PC-3 (cell line): ENCODE measurements at regions not wholly inside any gene's neighbourhood (a gene's known extent, or its start where the extent isn't known, plus 50 kb on each side); places are given as distances from the start of the nearest gene placed in this dataset.

Experiments
- ATAC-seq: fragments of 200-7000 bp; cut with Tn5 transposase; 2 replicates; pipeline ENCODE4 v1.9.1; 2020; ENCODE audit warnings: mild to moderate bottlenecking, moderate library complexity
- BruUV-seq: library from RNA; stranded (reverse); fragments of 400-500 nt; replicated peaks from 2 replicates; lab custom pipeline; 2021; lab: Mats Ljungman, UMichigan
- CTCF ChIA-PET: fragments of 300-600 bp; sonication (Branson Sonifier 250); formaldehyde crosslinking; loops from one replicate; lab custom pipeline; 2022; ENCODE audit warnings: antibody characterized with exemption; lab: Charles Lee
- POLR2A ChIA-PET: fragments of 300-600 bp; sonication (Branson Sonifier 250); formaldehyde crosslinking; loops from one replicate; lab custom pipeline; 2022; ENCODE audit warnings: antibody characterized with exemption; ENCODE audit not compliant: unreplicated experiment; lab: Charles Lee
- DNase-seq: peaks from one replicate; pipeline ENCODE4 v3.0.0-alpha.2; 2015
- H2AFZ ChIP-seq: fragments of 300-600 bp; sonication (generic); 2 replicates; pipeline ENCODE4 v1.6.0; 2016; ENCODE audit warnings: antibody characterized with exemption, low read length
- H3F3A ChIP-seq: fragments of 300-600 bp; sonication (generic); one replicate; pipeline ENCODE4 v1.6.0; 2017; ENCODE audit warnings: antibody characterized with exemption, low read length, control low read depth, mild to moderate bottlenecking; ENCODE audit not compliant: unreplicated experiment
- H3K27ac ChIP-seq: fragments of 300-600 bp; sonication (generic); 2 replicates; pipeline ENCODE4 v1.5.1; 2016; ENCODE audit warnings: mild to moderate bottlenecking, low read length
- H3K27me3 ChIP-seq: fragments of 300-600 bp; sonication (generic); 2 replicates; pipeline ENCODE4 v1.6.1; 2016; ENCODE audit warnings: low read length, mixed read lengths
- H3K36me3 ChIP-seq: fragments of 300-600 bp; sonication (generic); 2 replicates; pipeline ENCODE4 v1.6.1; 2016; ENCODE audit warnings: low read depth, mixed run types, low read length, mixed read lengths
- H3K4me1 ChIP-seq: fragments of 300-600 bp; sonication (generic); 2 replicates; pipeline ENCODE4 v1.5.1; 2016; ENCODE audit warnings: low read length; ENCODE audit not compliant: insufficient read depth
- H3K4me2 ChIP-seq: fragments of 300-600 bp; sonication (generic); 2 replicates; pipeline ENCODE4 v1.6.0; 2016; ENCODE audit warnings: low read length
- H3K4me3 ChIP-seq: fragments of 300-600 bp; sonication (generic); 2 replicates; pipeline ENCODE4 v1.5.1; 2016; ENCODE audit warnings: mild to moderate bottlenecking, low read length, mixed read lengths
- H3K79me2 ChIP-seq: fragments of 300-600 bp; sonication (generic); 2 replicates; pipeline ENCODE4 v1.6.1; 2017; ENCODE audit warnings: low read length, mixed read lengths
- H3K9ac ChIP-seq: fragments of 300-600 bp; sonication (generic); 2 replicates; pipeline ENCODE4 v1.6.0; 2016; ENCODE audit warnings: mild to moderate bottlenecking, low read length
- H3K9me2 ChIP-seq: fragments of 300-600 bp; sonication (generic); replicated peaks from 2 replicates; pipeline ENCODE4 v1.6.1; 2016; ENCODE audit warnings: mixed run types, low read length, mixed read lengths
- H3K9me3 ChIP-seq: fragments of 300-600 bp; sonication (generic); 2 replicates; pipeline ENCODE4 v1.6.1; 2016; ENCODE audit warnings: low read length, mixed read lengths
- H4K20me1 ChIP-seq: fragments of 300-600 bp; sonication (generic); 2 replicates; pipeline ENCODE4 v1.6.1; 2016; ENCODE audit warnings: low read length, mixed read lengths
- CTCF ChIP-seq: fragments of 300-600 bp; sonication (generic); conservative IDR thresholded peaks from 2 replicates; pipeline ENCODE4 v1.5.1; 2017; ENCODE audit warnings: antibody characterized with exemption, low read depth, mild to moderate bottlenecking, low read length
- EZH2 ChIP-seq: fragments of 300-600 bp; sonication (generic); IDR thresholded peaks from one replicate; pipeline ENCODE4 v1.6.1; 2017; ENCODE audit warnings: antibody characterized with exemption, mild to moderate bottlenecking, low read length; ENCODE audit not compliant: unreplicated experiment
- EZH2phosphoT487 ChIP-seq: fragments of 300-600 bp; sonication (generic); IDR thresholded peaks from 2 replicates; pipeline ENCODE4 v1.6.1; 2018; ENCODE audit warnings: mild to moderate bottlenecking, antibody characterized with exemption, low read length, borderline replicate concordance
- intact Hi-C: fragments of 100-400 bp; cut with micrococcal nuclease; formaldehyde crosslinking; loops from 2 replicates; pipeline ENCODE4 v1.9.0; 2023

GRCh38 chr20:41716436-41716835 is 98.3 kb upstream of the CHD6 start:
- Histone ChIP-seq H3K36me3 (no peaks in the 10 kb centered on the region), H3K27me3 (peaks cover 19% of the 10 kb centered on the region; the same call in 1 of the 2 replicates), H3K4me1 (no peaks in the 10 kb centered on the region), H4K20me1 (no peaks in the 10 kb centered on the region), H3F3A (no peaks in the 10 kb centered on the region), H2AFZ (no peak overlapping the region), H3K9ac (no peak overlapping the region), H3K79me2 (no peaks in the 10 kb centered on the region), H3K9me3 (no peaks in the 10 kb centered on the region), H3K9me2 (no peaks in the 10 kb centered on the region), H3K27ac (no peak overlapping the region), H3K4me3 (no peak overlapping the region), H3K4me2 (no peak overlapping the region)
- no peak for DNase-seq
- BruUV-seq, result no TSS peak
- intact Hi-C loops, result no loop called here
- ATAC-seq, result no peak
- CTCF ChIA-PET, result no interaction called here
- POLR2A ChIA-PET, result no interaction called here
- TF ChIP-seq EZH2 (no peak), EZH2phosphoT487 (no peak), CTCF (no peak)

- Histone ChIP-seq H3K36me3 (no peaks in the 10 kb centered on the region), H3K9ac (no peak overlapping the region), H3K4me1 (no peaks in the 10 kb centered on the region), H4K20me1 (no peaks in the 10 kb centered on the region), H3K4me3 (no peak overlapping the region), H3F3A (no peaks in the 10 kb centered on the region), H3K27ac (no peak overlapping the region), H3K79me2 (no peaks in the 10 kb centered on the region), H3K9me3 (no peaks in the 10 kb centered on the region), H3K9me2 (0 out of 2 replicates have a peak, but pooled peaks cover 2% of the 10 kb centered on the region), H3K4me2 (no peak overlapping the region), H2AFZ (no peak overlapping the region), H3K27me3 (peaks cover 25% of the 10 kb centered on the region; the same call in 1 of the 2 replicates)
- POLR2A ChIA-PET, result no interaction called here
- CTCF ChIA-PET, result no interaction called here
- no peak for ATAC-seq
- intact Hi-C loops, result no loop called here
- TF ChIP-seq EZH2phosphoT487 (no peak), EZH2 (no peak), CTCF (no peak)
- BruUV-seq, result no TSS peak
- no peak for DNase-seq
Observed at GRCh38 chr20:41715526-41715925, 97.3 kb upstream of the CHD6 start.

GRCh38 chr20:41714030-41714429 is 95.9 kb upstream of the CHD6 start:
- Histone ChIP-seq H3K4me1 (no peaks in the 10 kb centered on the region), H3K9me2 (0 out of 2 replicates have a peak, but pooled peaks cover 2% of the 10 kb centered on the region), H3K36me3 (no peaks in the 10 kb centered on the region), H4K20me1 (no peaks in the 10 kb centered on the region), H3K27ac (no peak overlapping the region), H3K4me2 (no peak overlapping the region), H2AFZ (no peak overlapping the region), H3K9ac (no peak overlapping the region), H3K9me3 (no peaks in the 10 kb centered on the region), H3K27me3 (peaks cover 25% of the 10 kb centered on the region; the same call in 1 of the 2 replicates), H3K79me2 (no peaks in the 10 kb centered on the region), H3F3A (no peaks in the 10 kb centered on the region), H3K4me3 (no peak overlapping the region)
- DNase-seq, result no peak
- ATAC-seq, result no peak
- BruUV-seq, result no TSS peak
- TF ChIP-seq EZH2phosphoT487, result no peak
- no peak for TF ChIP-seq CTCF
- no peak for TF ChIP-seq EZH2
- intact Hi-C loops, result no loop called here
- POLR2A ChIA-PET, result no interaction called here
- CTCF ChIA-PET, result no interaction called here
